Osteoblast (primary cell): ENCODE measurements at regions not wholly inside any gene's neighbourhood (a gene's known extent, or its start where the extent isn't known, plus 50 kb on each side); places are given as distances from the start of the nearest gene placed in this dataset.
A peak's percentile ranks its signal among the peaks of the same experiment; 100 is the strongest.

Source experiments
- DNase-seq: peaks from one replicate; pipeline ENCODE4 v3.0.0; 2011; ENCODE audit warnings: low spot score, mixed read lengths; ENCODE audit not compliant: insufficient read length; ENCODE audit errors: missing footprints
- H2AFZ ChIP-seq: 2 replicates; pipeline ENCODE4 v1.6.0; 2011; ENCODE audit warnings: mild to moderate bottlenecking, low read length
- H3K27ac ChIP-seq: 2 replicates; pipeline ENCODE4 v1.5.1; 2011; ENCODE audit warnings: mild to moderate bottlenecking, low read depth, low read length, moderate library complexity
- H3K27me3 ChIP-seq: 2 replicates; pipeline ENCODE4 v1.6.0; 2012; ENCODE audit warnings: mild to moderate bottlenecking, control low read depth, inconsistent platforms, low read length, moderate library complexity; ENCODE audit not compliant: insufficient read depth
- H3K36me3 ChIP-seq: 2 replicates; pipeline ENCODE4 v1.5.1; 2011; ENCODE audit warnings: mild to moderate bottlenecking, low read length, control low read depth, moderate library complexity; ENCODE audit not compliant: insufficient read depth
- H3K4me1 ChIP-seq: 2 replicates; pipeline ENCODE4 v1.5.1; 2011; ENCODE audit warnings: mild to moderate bottlenecking, low read length, control low read depth, moderate library complexity; ENCODE audit not compliant: insufficient read depth
- H3K4me2 ChIP-seq: 2 replicates; pipeline ENCODE4 v1.6.0; 2011; ENCODE audit warnings: mild to moderate bottlenecking, low read length; ENCODE audit not compliant: insufficient read depth
- H3K4me3 ChIP-seq: fragments of 200-600 bp; sonication (generic); 3 replicates; pipeline ENCODE4 v1.5.1; 2012; ENCODE audit warnings: mild to moderate bottlenecking, low read length, inconsistent platforms; ENCODE audit not compliant: insufficient read depth
- H3K79me2 ChIP-seq: 2 replicates; pipeline ENCODE4 v1.6.0; 2012; ENCODE audit warnings: mild to moderate bottlenecking, low read length, control low read depth, inconsistent platforms; ENCODE audit not compliant: insufficient read depth
- H3K9me3 ChIP-seq: 2 replicates; pipeline ENCODE4 v1.5.1; 2011; ENCODE audit warnings: low read depth, low read length, control low read depth
- H4K20me1 ChIP-seq: 2 replicates; pipeline ENCODE4 v1.6.0; 2012; ENCODE audit warnings: mild to moderate bottlenecking, low read length, control low read depth; ENCODE audit not compliant: insufficient read depth
- CTCF ChIP-seq: IDR thresholded peaks from 2 replicates; pipeline ENCODE4 v1.5.1; 2011; ENCODE audit warnings: mild to moderate bottlenecking, low read depth, low read length, moderate library complexity; ENCODE audit errors: extremely low read depth

GRCh38 chr9:21686738-21687137 lies 115.7 kb upstream of the MTAP start:
- no peaks in the 10 kb centered on the region for H3K79me2 ChIP-seq
- no peak overlapping the region for H3K4me2 ChIP-seq
- no peak overlapping the region for H3K4me3 ChIP-seq
- TF ChIP-seq CTCF = no peak
- no peak overlapping the region for H2AFZ ChIP-seq
- no peaks in the 10 kb centered on the region for H3K9me3 ChIP-seq
- H3K36me3 ChIP-seq = no peaks in the 10 kb centered on the region
- H4K20me1 ChIP-seq = no peaks in the 10 kb centered on the region
- peak overlapping the region; percentile 77 for H3K27ac ChIP-seq
- peaks cover 86% of the 10 kb centered on the region for H3K4me1 ChIP-seq
- DNase-seq = no peak
- H3K27me3 ChIP-seq = no peaks in the 10 kb centered on the region

GRCh38 chr9:21687351-21687750 lies 115.1 kb upstream of the MTAP start:
- no peak for DNase-seq
- Histone ChIP-seq H2AFZ (no peak overlapping the region), H3K4me1 (peaks cover 80% of the 10 kb centered on the region), H3K4me2 (no peak overlapping the region), H3K27me3 (no peaks in the 10 kb centered on the region), H3K79me2 (no peaks in the 10 kb centered on the region), H3K36me3 (no peaks in the 10 kb centered on the region), H3K4me3 (no peak overlapping the region), H4K20me1 (no peaks in the 10 kb centered on the region), H3K27ac (peak overlapping the region; percentile 95), H3K9me3 (no peaks in the 10 kb centered on the region)
- no peak for TF ChIP-seq CTCF

- Histone ChIP-seq H3K4me3 (peak overlapping the region; percentile 61), H3K27ac (peak overlapping the region; percentile 95), H2AFZ (peak overlapping the region; percentile 30), H3K36me3 (no peaks in the 10 kb centered on the region), H4K20me1 (no peaks in the 10 kb centered on the region), H3K4me1 (peaks cover 70% of the 10 kb centered on the region), H3K4me2 (peak overlapping the region; percentile 86), H3K79me2 (no peaks in the 10 kb centered on the region), H3K9me3 (no peaks in the 10 kb centered on the region), H3K27me3 (no peaks in the 10 kb centered on the region)
- no peak for TF ChIP-seq CTCF
- peak; percentile 71 for DNase-seq
Observed at GRCh38 chr9:21688108-21689102, 114.0 kb upstream of the MTAP start.

- peak overlapping the region; percentile 95 for H3K27ac ChIP-seq
- no peaks in the 10 kb centered on the region for H3K9me3 ChIP-seq
- peaks cover 56% of the 10 kb centered on the region for H3K4me1 ChIP-seq
- DNase-seq = no peak
- no peaks in the 10 kb centered on the region for H3K36me3 ChIP-seq
- H3K79me2 ChIP-seq = no peaks in the 10 kb centered on the region
- H2AFZ ChIP-seq = peak overlapping the region; percentile 28
- H4K20me1 ChIP-seq = no peaks in the 10 kb centered on the region
- TF ChIP-seq CTCF = no peak
- H3K4me3 ChIP-seq = no peak overlapping the region
- no peaks in the 10 kb centered on the region for H3K27me3 ChIP-seq
- H3K4me2 ChIP-seq = peak overlapping the region; percentile 86
Observed at GRCh38 chr9:21689854-21690253, 112.6 kb upstream of the MTAP start.
